GM12864 (cell line): ENCODE measurements at regions not wholly inside any gene's neighbourhood (a gene's known extent, or its start where the extent isn't known, plus 50 kb on each side); places are given as distances from the start of the nearest gene placed in this dataset.

ENCODE experiments used
- DNase-seq: peaks from one replicate; pipeline ENCODE4 v3.0.0-alpha.2; 2011; ENCODE audit warnings: low read depth
- H3K4me3 ChIP-seq: 2 replicates; pipeline ENCODE4 v1.5.1; 2011; ENCODE audit warnings: mild to moderate bottlenecking, low read depth, low read length, control low read depth
- CTCF ChIP-seq: IDR thresholded peaks from 2 replicates; pipeline ENCODE4 v1.5.1; 2011; ENCODE audit warnings: low read depth, mild to moderate bottlenecking, moderate library complexity, low read length, control low read depth, inconsistent platforms; ENCODE audit errors: missing control alignments

- DNase-seq: no peak
- no peak overlapping the region for H3K4me3 ChIP-seq
- no peak for TF ChIP-seq CTCF
Measured at GRCh38 chr12:93086288-93086727, 157.2 kb upstream of the EEA1 start.

GRCh38 chr12:93087840-93088610 lies 158.9 kb upstream of the EEA1 start:
- DNase-seq: no peak
- TF ChIP-seq CTCF: no peak
- no peak overlapping the region for H3K4me3 ChIP-seq

GRCh38 chr12:93089805-93090569 lies 160.9 kb upstream of the EEA1 start:
- H3K4me3 ChIP-seq: no peak overlapping the region
- peak; percentile 38 for DNase-seq
- no peak for TF ChIP-seq CTCF

- TF ChIP-seq CTCF: no peak
- no peak overlapping the region for H3K4me3 ChIP-seq
- no peak for DNase-seq
Measured at GRCh38 chr12:93090731-93091172, 161.7 kb upstream of the EEA1 start.

GRCh38 chr12:93091886-93092648 lies 163.0 kb upstream of the EEA1 start:
- no peak for DNase-seq
- no peak overlapping the region for H3K4me3 ChIP-seq
- no peak for TF ChIP-seq CTCF

GRCh38 chr12:93092649-93092945 lies 163.5 kb upstream of the EEA1 start:
- DNase-seq: no peak
- H3K4me3 ChIP-seq: no peak overlapping the region
- TF ChIP-seq CTCF: no peak
